SK-N-SH (cell line): ENCODE measurements at regions not wholly inside any gene's neighbourhood (a gene's known extent, or its start where the extent isn't known, plus 50 kb on each side); places are given as distances from the start of the nearest gene placed in this dataset.

Source experiments
- CTCF ChIA-PET: fragments of 300-600, 350-600 bp; formaldehyde crosslinking; extraction: SDS; loops from one replicate; lab custom pipeline; 2021; lab: Yijun Ruan, JAX
- POLR2A ChIA-PET: fragments of 350-600 bp; sonication (Branson Sonifier 250); formaldehyde crosslinking; extraction: SDS; loops from one replicate; lab custom pipeline; 2020; ENCODE audit warnings: antibody characterized with exemption, inconsistent platforms; lab: Yijun Ruan, JAX
- DNase-seq: peaks from one replicate; pipeline ENCODE4 v3.0.0; 2012
- H2AFZ ChIP-seq: fragments of 200-600 bp; sonication (generic); 2 replicates; pipeline ENCODE4 v1.8.1; 2016; ENCODE audit warnings: antibody characterized with exemption, mild to moderate bottlenecking, low read depth
- H3F3A ChIP-seq: fragments of 200-600 bp; sonication (generic); replicated peaks from 2 replicates; pipeline ENCODE3; 2016; ENCODE audit warnings: antibody characterized with exemption, mild to moderate bottlenecking; ENCODE audit not compliant: insufficient read depth
- H3K27ac ChIP-seq, 2 experiments: fragments of 200-500 bp in 1 of 2; fragments of 200-600 bp in 1 of 2; sonication (Bioruptor generic) in 1 of 2; sonication (generic), shearing (Covaris generic) in 1 of 2; 2 replicates each; pipeline versions ENCODE4 v1.5.1 to v1.6.1; 2014 to 2016; ENCODE audit warnings: low read depth in 2 of 2, inconsistent platforms in 1 of 2, low read length in 1 of 2, mild to moderate bottlenecking in 1 of 2, mixed read lengths in 1 of 2
- H3K27me3 ChIP-seq: fragments of 200-600 bp; sonication (generic), shearing (Covaris generic); 2 replicates; pipeline ENCODE4 v1.6.1; 2016; ENCODE audit warnings: mixed run types; ENCODE audit not compliant: insufficient read depth
- H3K36me3 ChIP-seq, 2 experiments: fragments of 200-500 bp in 1 of 2; fragments of 200-600 bp in 1 of 2; sonication (Bioruptor generic) in 1 of 2; sonication (generic) in 1 of 2; replicated peaks in 1 of 2; 2 replicates each; pipeline versions ENCODE3 to v1.5.1; 2014 to 2016; ENCODE audit warnings: low read length in 1 of 2, mild to moderate bottlenecking in 1 of 2; ENCODE audit not compliant: insufficient read depth in 2 of 2, control insufficient read depth in 1 of 2
- H3K4me1 ChIP-seq, 2 experiments: fragments of 200-500 bp in 1 of 2; fragments of 200-600 bp in 1 of 2; sonication (Bioruptor generic) in 1 of 2; sonication (generic), shearing (Covaris generic) in 1 of 2; 2 replicates each; pipeline versions ENCODE4 v1.5.1 to v1.6.1; 2014 to 2016; ENCODE audit warnings: low read depth in 1 of 2, low read length in 1 of 2, mixed run types in 1 of 2; ENCODE audit not compliant: insufficient read depth in 2 of 2, control insufficient read depth in 1 of 2
- H3K4me2 ChIP-seq: fragments of 200-600 bp; sonication (generic), shearing (Covaris generic); 2 replicates; pipeline ENCODE4 v1.6.1; 2017; ENCODE audit warnings: mixed run types
- H3K4me3 ChIP-seq, 2 experiments: fragments of 200-500 bp in 1 of 2; fragments of 200-600 bp in 1 of 2; sonication (Bioruptor generic) in 1 of 2; sonication (generic), shearing (Covaris generic) in 1 of 2; 2 replicates each; pipeline versions ENCODE4 v1.5.1 to v1.8.1; 2014 to 2016; ENCODE audit warnings: low read depth in 2 of 2, inconsistent platforms in 1 of 2, low read length in 1 of 2, mild to moderate bottlenecking in 1 of 2, mixed read lengths in 1 of 2, moderate library complexity in 1 of 2
- H3K79me2 ChIP-seq: fragments of 200-600 bp; sonication (generic); 2 replicates; pipeline ENCODE4 v1.8.1; 2017; ENCODE audit warnings: mild to moderate bottlenecking; ENCODE audit not compliant: insufficient read depth
- H3K9ac ChIP-seq: fragments of 200-600 bp; sonication (generic); 2 replicates; pipeline ENCODE4 v1.6.1; 2017; ENCODE audit warnings: mixed run types
- H3K9me2 ChIP-seq: fragments of 200-600 bp; sonication (generic); 2 replicates; pipeline ENCODE4 v1.6.1; 2017; ENCODE audit warnings: mixed run types
- H3K9me3 ChIP-seq: fragments of 200-600 bp; sonication (generic); 2 replicates; pipeline ENCODE4 v1.6.1; 2017; ENCODE audit warnings: mixed run types, mild to moderate bottlenecking, moderate library complexity
- H4K20me1 ChIP-seq: fragments of 200-600 bp; sonication (generic); 2 replicates; pipeline ENCODE4 v1.6.1; 2017; ENCODE audit warnings: mild to moderate bottlenecking, mixed run types; ENCODE audit not compliant: insufficient read depth
- CHD2 ChIP-seq: fragments of 150-350 bp; IDR thresholded peaks from 2 replicates; pipeline ENCODE4 v1.6.1; 2018; ENCODE audit warnings: low read length; ENCODE audit not compliant: partially characterized antibody
- FOXJ3 ChIP-seq: sonication (generic); formaldehyde crosslinking; IDR thresholded peaks from 2 replicates; pipeline ENCODE4 v1.5.1; 2020; ENCODE audit warnings: mild to moderate bottlenecking, missing genetic modification reagents
- GABPA ChIP-seq: IDR thresholded peaks from 2 replicates; pipeline ENCODE4 v1.4.0; 2012; ENCODE audit warnings: low read depth, mild to moderate bottlenecking
- JUND ChIP-seq: IDR thresholded peaks from 2 replicates; pipeline ENCODE4 v1.4.0; 2012
- MEF2A ChIP-seq: IDR thresholded peaks from 2 replicates; pipeline ENCODE4 v1.4.0; 2012; ENCODE audit warnings: low read depth, borderline replicate concordance
- NRF1 ChIP-seq: IDR thresholded peaks from 2 replicates; pipeline ENCODE4 v1.6.1; 2012; ENCODE audit warnings: low read depth, mild to moderate bottlenecking, low read length
- REST ChIP-seq: IDR thresholded peaks from 2 replicates; pipeline ENCODE4 v1.6.1; 2012; ENCODE audit warnings: mild to moderate bottlenecking, low read depth, low read length, moderate library complexity
- SIN3A ChIP-seq: IDR thresholded peaks from 2 replicates; pipeline ENCODE4 v1.6.1; 2012; ENCODE audit warnings: low read depth, mild to moderate bottlenecking, low read length, moderate library complexity, borderline replicate concordance
- WGBS: methylation state at CpG from one replicate; pipeline ENCODE4 v1.1.6; 2017; ENCODE audit warnings: low lambda C conversion rate; 5-methylcytosine and 5-hydroxymethylcytosine counted together
- TF ChIP-seq, protein P1 (sequence below): fragments of 200-600 bp; sonication (generic); IDR thresholded peaks from 2 replicates; pipeline ENCODE4 v1.6.1; 2017; ENCODE audit warnings: antibody characterized with exemption, mild to moderate bottlenecking, moderate library complexity
- TF ChIP-seq, protein P2 (sequence below): fragments of 150-350 bp; IDR thresholded peaks from 2 replicates; pipeline ENCODE4 v1.6.1; 2016; ENCODE audit warnings: mild to moderate bottlenecking, low read depth, low read length

DNA sequence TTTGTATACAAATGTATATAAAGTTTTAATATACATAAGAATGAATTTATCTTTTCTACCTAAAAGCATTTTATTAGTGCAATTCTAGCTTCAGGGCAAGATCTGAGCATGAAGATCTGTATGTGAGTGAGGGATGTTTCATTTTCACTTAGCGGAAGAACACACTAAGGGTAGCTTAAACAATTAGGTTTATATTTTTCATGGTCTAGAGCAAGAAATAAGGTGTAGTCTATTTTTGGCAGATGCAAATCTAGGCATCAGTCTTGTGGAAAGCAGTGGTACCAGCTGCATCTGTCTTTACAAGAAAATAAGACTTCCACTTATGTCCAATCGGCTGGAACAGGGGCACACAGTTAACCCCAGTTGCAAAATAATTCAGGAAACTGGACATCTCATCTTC is 433.3 kb downstream of the ADAM29 start (continued):
- TF ChIP-seq, protein P1, sequence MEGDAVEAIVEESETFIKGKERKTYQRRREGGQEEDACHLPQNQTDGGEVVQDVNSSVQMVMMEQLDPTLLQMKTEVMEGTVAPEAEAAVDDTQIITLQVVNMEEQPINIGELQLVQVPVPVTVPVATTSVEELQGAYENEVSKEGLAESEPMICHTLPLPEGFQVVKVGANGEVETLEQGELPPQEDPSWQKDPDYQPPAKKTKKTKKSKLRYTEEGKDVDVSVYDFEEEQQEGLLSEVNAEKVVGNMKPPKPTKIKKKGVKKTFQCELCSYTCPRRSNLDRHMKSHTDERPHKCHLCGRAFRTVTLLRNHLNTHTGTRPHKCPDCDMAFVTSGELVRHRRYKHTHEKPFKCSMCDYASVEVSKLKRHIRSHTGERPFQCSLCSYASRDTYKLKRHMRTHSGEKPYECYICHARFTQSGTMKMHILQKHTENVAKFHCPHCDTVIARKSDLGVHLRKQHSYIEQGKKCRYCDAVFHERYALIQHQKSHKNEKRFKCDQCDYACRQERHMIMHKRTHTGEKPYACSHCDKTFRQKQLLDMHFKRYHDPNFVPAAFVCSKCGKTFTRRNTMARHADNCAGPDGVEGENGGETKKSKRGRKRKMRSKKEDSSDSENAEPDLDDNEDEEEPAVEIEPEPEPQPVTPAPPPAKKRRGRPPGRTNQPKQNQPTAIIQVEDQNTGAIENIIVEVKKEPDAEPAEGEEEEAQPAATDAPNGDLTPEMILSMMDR = no peak

DNA sequence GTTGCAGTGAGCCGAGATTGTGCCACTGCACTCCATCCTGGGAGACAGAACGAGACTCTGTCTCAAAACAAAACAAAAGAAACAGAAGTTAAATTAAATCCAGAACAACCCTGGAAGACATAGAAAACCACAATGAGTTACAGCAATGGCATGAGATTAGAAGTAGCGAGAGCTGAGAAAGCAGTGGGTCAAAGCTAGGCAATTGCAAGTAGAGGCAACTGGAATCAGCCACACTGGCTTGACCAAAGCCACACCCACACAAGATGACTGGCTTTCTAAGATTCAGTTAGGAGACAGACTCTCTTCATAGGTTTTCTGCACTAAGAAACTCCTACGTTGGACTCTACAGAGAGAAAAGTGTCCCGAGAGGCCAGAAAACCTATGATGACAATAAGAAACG is 443.0 kb downstream of the GPM6A start:
- no peak for DNase-seq
- POLR2A ChIA-PET = no interaction called here

GRCh38 chr4:175371091-175371490 is 441.0 kb downstream of the GPM6A start:
- no peaks in the 10 kb centered on the region for H4K20me1 ChIP-seq
- H3K9ac ChIP-seq = no peak overlapping the region
- TF ChIP-seq REST (no peak), CHD2 (no peak), FOXJ3 (CRISPR knock-in tag) (no peak), MEF2A (no peak), SIN3A (no peak)
- TF ChIP-seq, protein P2, sequence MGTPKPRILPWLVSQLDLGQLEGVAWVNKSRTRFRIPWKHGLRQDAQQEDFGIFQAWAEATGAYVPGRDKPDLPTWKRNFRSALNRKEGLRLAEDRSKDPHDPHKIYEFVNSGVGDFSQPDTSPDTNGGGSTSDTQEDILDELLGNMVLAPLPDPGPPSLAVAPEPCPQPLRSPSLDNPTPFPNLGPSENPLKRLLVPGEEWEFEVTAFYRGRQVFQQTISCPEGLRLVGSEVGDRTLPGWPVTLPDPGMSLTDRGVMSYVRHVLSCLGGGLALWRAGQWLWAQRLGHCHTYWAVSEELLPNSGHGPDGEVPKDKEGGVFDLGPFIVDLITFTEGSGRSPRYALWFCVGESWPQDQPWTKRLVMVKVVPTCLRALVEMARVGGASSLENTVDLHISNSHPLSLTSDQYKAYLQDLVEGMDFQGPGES = no peak
- no peak overlapping the region for H3K4me3 ChIP-seq
- H3K36me3 ChIP-seq = no peaks in the 10 kb centered on the region
- no peak for DNase-seq
- H3K9me3 ChIP-seq = no peaks in the 10 kb centered on the region
- H3K27ac ChIP-seq = no peak overlapping the region
- H2AFZ ChIP-seq = no peak overlapping the region
- H3K9me2 ChIP-seq = no peaks in the 10 kb centered on the region
- ChIA-PET POLR2A (no interaction called here), CTCF (no interaction called here)
- H3K4me1 ChIP-seq = no peaks in the 10 kb centered on the region
- H3K4me2 ChIP-seq = no peak overlapping the region
- WGBS = 56% methylated on average over 1 of the region's 1 CpG
- H3F3A ChIP-seq = peaks cover 3% of the 10 kb centered on the region
- H3K27me3 ChIP-seq = no peaks in the 10 kb centered on the region
- H3K79me2 ChIP-seq = no peaks in the 10 kb centered on the region

More for the DNA sequence above, 443.0 kb downstream of the GPM6A start:
- Histone ChIP-seq H2AFZ (peak overlapping the region; percentile 43), H3K9me3 (no peaks in the 10 kb centered on the region), H3K4me2 (no peak overlapping the region), H4K20me1 (no peaks in the 10 kb centered on the region), H3K4me1 (no peaks in the 10 kb centered on the region), H3K9ac (no peak overlapping the region), H3K27me3 (no peaks in the 10 kb centered on the region; the same call in 1 of the 2 replicates), H3K36me3 (no peaks in the 10 kb centered on the region), H3K9me2 (no peaks in the 10 kb centered on the region), H3F3A (peaks cover 3% of the 10 kb centered on the region), H3K79me2 (no peaks in the 10 kb centered on the region), H3K27ac (no peak overlapping the region)
- CTCF ChIA-PET = no interaction called here
- 35% methylated on average over 6 of the region's 6 CpGs for WGBS
- TF ChIP-seq GABPA (no peak), NRF1 (no peak), JUND (no peak), SIN3A (no peak)
- TF ChIP-seq, all 33 proteins: peak for 0
- H3K4me3 ChIP-seq = no peak overlapping the region
